ENCODE measurements at regions not wholly inside any gene's neighbourhood (a gene's known extent, or its start where the extent isn't known, plus 50 kb on each side); places are given as distances from the start of the nearest gene placed in this dataset.

DNA sequence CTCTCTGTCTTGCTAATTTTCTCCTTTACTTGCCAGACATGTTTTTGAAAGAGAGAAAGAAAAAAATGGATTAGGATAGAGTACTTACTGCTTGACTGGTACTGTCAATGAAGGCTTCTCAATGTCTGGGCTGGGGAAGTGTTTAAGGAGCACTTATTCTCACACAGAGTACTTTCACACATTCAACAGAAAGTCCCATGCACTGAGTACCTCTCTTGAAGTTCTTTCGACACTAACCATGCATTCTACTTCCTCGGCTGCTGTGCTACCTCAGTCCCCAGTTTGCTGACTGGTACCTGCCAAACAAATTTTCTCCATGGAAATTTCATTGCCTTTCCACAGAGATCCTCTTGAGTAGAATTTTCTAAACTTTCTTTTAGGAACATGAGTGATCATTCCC is 281.9 kb downstream of the RBM26 start (continued):
- no peak for TF ChIP-seq GATA2 (CRISPR knock-in tag; IDR thresholded peaks at IDR 0.05)
- TF ChIP-seq, protein P1, sequence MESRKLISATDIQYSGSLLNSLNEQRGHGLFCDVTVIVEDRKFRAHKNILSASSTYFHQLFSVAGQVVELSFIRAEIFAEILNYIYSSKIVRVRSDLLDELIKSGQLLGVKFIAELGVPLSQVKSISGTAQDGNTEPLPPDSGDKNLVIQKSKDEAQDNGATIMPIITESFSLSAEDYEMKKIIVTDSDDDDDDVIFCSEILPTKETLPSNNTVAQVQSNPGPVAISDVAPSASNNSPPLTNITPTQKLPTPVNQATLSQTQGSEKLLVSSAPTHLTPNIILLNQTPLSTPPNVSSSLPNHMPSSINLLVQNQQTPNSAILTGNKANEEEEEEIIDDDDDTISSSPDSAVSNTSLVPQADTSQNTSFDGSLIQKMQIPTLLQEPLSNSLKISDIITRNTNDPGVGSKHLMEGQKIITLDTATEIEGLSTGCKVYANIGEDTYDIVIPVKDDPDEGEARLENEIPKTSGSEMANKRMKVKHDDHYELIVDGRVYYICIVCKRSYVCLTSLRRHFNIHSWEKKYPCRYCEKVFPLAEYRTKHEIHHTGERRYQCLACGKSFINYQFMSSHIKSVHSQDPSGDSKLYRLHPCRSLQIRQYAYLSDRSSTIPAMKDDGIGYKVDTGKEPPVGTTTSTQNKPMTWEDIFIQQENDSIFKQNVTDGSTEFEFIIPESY (IDR thresholded peaks at IDR 0.05; ENCODE audit: borderline replicate concordance, low read depth), result no peak

DNA sequence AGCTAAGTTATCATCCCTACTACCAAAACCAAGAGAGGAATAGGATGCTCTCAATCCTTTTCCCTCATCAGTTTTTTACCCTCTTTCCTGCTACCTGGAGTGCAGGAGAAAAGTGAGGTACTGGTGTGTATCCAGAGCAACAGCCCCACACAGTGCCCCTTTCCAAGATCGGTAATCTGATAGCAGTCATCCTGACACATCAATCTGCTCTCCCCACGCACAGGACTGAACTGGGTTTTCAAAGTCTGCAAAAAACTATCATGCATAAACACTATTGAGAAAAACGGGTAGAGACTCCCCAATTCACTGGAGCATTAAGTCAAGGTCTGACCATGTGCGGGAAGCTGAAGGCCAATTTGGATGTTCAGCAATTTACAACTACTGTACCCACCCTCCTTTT is 284.8 kb downstream of the RBM26 start:
- 53% methylated on average over 4 of the region's 4 CpGs for WGBS (ENCODE audit: low lambda C conversion rate)
- no peaks in the 10 kb centered on the region for H3F3A ChIP-seq (replicated peaks; ENCODE audit: insufficient read depth)
- no peaks in the 10 kb centered on the region for H4K20me1 ChIP-seq (ENCODE audit: insufficient read depth)
- no peak overlapping the region for H3K4me2 ChIP-seq
- H3K36me3 ChIP-seq (replicated peaks in 1 of 2; ENCODE audit: control insufficient read depth in 1 of 2, insufficient read depth in 2 of 2, low read length in 1 of 2), result no peaks in the 10 kb centered on the region
- DNase-seq, result no peak
- CTCF ChIA-PET, result no interaction called here
- H3K4me1 ChIP-seq (ENCODE audit: control insufficient read depth in 1 of 2, insufficient read depth in 2 of 2, low read depth in 1 of 2, low read length in 1 of 2), result no peaks in the 10 kb centered on the region
- POLR2A ChIA-PET, result no interaction called here
- TF ChIP-seq EP300 (IDR thresholded peaks at IDR 0.05; ENCODE audit: borderline replicate concordance in 1 of 2, low read depth in 1 of 2, low read length in 1 of 2) (no peak), FOXM1 (IDR thresholded peaks at IDR 0.05; ENCODE audit: low read depth) (no peak), MXI1 (IDR thresholded peaks at IDR 0.05; ENCODE audit: low read depth, low read length) (no peak), MEF2A (IDR thresholded peaks at IDR 0.05; ENCODE audit: borderline replicate concordance, low read depth) (no peak), EZH2phosphoT487 (IDR thresholded peaks at IDR 0.05; ENCODE audit: borderline replicate concordance, low read depth) (no peak), FOXJ3 (CRISPR knock-in tag; IDR thresholded peaks at IDR 0.05) (no peak)
- TF ChIP-seq, protein P2, sequence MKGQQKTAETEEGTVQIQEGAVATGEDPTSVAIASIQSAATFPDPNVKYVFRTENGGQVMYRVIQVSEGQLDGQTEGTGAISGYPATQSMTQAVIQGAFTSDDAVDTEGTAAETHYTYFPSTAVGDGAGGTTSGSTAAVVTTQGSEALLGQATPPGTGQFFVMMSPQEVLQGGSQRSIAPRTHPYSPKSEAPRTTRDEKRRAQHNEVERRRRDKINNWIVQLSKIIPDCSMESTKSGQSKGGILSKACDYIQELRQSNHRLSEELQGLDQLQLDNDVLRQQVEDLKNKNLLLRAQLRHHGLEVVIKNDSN (IDR thresholded peaks at IDR 0.05; ENCODE audit: borderline replicate concordance, low read depth), result no peak
- TF ChIP-seq, protein P3, sequence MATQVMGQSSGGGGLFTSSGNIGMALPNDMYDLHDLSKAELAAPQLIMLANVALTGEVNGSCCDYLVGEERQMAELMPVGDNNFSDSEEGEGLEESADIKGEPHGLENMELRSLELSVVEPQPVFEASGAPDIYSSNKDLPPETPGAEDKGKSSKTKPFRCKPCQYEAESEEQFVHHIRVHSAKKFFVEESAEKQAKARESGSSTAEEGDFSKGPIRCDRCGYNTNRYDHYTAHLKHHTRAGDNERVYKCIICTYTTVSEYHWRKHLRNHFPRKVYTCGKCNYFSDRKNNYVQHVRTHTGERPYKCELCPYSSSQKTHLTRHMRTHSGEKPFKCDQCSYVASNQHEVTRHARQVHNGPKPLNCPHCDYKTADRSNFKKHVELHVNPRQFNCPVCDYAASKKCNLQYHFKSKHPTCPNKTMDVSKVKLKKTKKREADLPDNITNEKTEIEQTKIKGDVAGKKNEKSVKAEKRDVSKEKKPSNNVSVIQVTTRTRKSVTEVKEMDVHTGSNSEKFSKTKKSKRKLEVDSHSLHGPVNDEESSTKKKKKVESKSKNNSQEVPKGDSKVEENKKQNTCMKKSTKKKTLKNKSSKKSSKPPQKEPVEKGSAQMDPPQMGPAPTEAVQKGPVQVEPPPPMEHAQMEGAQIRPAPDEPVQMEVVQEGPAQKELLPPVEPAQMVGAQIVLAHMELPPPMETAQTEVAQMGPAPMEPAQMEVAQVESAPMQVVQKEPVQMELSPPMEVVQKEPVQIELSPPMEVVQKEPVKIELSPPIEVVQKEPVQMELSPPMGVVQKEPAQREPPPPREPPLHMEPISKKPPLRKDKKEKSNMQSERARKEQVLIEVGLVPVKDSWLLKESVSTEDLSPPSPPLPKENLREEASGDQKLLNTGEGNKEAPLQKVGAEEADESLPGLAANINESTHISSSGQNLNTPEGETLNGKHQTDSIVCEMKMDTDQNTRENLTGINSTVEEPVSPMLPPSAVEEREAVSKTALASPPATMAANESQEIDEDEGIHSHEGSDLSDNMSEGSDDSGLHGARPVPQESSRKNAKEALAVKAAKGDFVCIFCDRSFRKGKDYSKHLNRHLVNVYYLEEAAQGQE (IDR thresholded peaks at IDR 0.05; ENCODE audit: low read depth, low read length), result no peak
- TF ChIP-seq, protein P4, sequence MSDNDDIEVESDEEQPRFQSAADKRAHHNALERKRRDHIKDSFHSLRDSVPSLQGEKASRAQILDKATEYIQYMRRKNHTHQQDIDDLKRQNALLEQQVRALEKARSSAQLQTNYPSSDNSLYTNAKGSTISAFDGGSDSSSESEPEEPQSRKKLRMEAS (IDR thresholded peaks at IDR 0.05; ENCODE audit: low read depth), result no peak
- H3K4me3 ChIP-seq (ENCODE audit: low read depth in 2 of 2, low read length in 1 of 2), result no peak overlapping the region
- no peaks in the 10 kb centered on the region for H3K79me2 ChIP-seq (ENCODE audit: insufficient read depth)
- no peak overlapping the region for H3K9ac ChIP-seq
- H2AFZ ChIP-seq (ENCODE audit: low read depth), result no peak overlapping the region
- H3K9me2 ChIP-seq, result no peaks in the 10 kb centered on the region
- no peak overlapping the region for H3K27ac ChIP-seq (ENCODE audit: low read depth in 2 of 2, low read length in 1 of 2)
- no peaks in the 10 kb centered on the region for H3K27me3 ChIP-seq (ENCODE audit: insufficient read depth)
- H3K9me3 ChIP-seq, result no peaks in the 10 kb centered on the region

Data from SK-N-SH (cell line).